Pancreas (tissue), 10 donors: ENCODE measurements at regions not wholly inside any gene's neighbourhood (a gene's known extent, or its start where the extent isn't known, plus 50 kb on each side); places are given as distances from the start of the nearest gene placed in this dataset.
"Not testable (repeated sequence)": the region's sequence is repeated elsewhere in the genome, so short reads cannot be mapped to it uniquely, and the experiment has no call there.

Experiments
- ATAC-seq, 4 donors: fragments of 200-7000 bp; cut with Tn5 transposase; one replicate each; pipeline versions ENCODE4 v1.8.0 to v1.9.1; 2020; ENCODE audit warnings: mild to moderate bottlenecking in 4 of 4, moderate library complexity in 4 of 4
- DNase-seq, 6 donors: peaks; one replicate each; pipeline ENCODE4 v3.0.0-alpha.2; 2020
- FAIRE-seq: peaks from 2 replicates; lab custom pipeline; 2012; peaks lifted over from hg19 to GRCh38; lab: Jason Lieb, UNC
- H3K27ac ChIP-seq, 4 donors: fragments of 200-600 bp; sonication (generic); 1 replicate in 3 of 4; 2 replicates in 1 of 4; pipeline versions ENCODE4 v1.5.0 to v1.8.0; 2020
- H3K27me3 ChIP-seq, 4 donors: fragments of 200-600 bp; one replicate each; pipeline ENCODE4 v1.8.0; 2021
- H3K36me3 ChIP-seq, 3 donors: fragments of 200-600 bp; sonication (generic) in 1 of 3; one replicate each; pipeline versions ENCODE4 v1.5.0 to v1.8.0; 2020 to 2021
- H3K4me1 ChIP-seq, 3 donors: fragments of 200-600 bp; one replicate each; pipeline ENCODE4 v1.8.0; 2021
- H3K4me3 ChIP-seq, 4 donors: fragments of 200-600 bp; sonication (generic) in 2 of 4; one replicate each; pipeline versions ENCODE4 v1.5.0 to v1.8.0; 2020 to 2021
- H3K9me3 ChIP-seq, 4 donors: fragments of 200-600 bp; one replicate each; pipeline ENCODE4 v1.8.0; 2021
- WGBS, 2 donors: extraction: QIAGEN DNeasy Blood & Tissue Kit; methylation state at CpG; one replicate each; pipeline ENCODE4 v1.1.7; 2013; 5-methylcytosine and 5-hydroxymethylcytosine counted together
- intact Hi-C, 3 donors: fragments of 100-400 bp; cut with DNase I; formaldehyde crosslinking; loops; one replicate each; pipeline versions ENCODE4 v1.11.1 to v1.14.2; 2022
- TF ChIP-seq, protein P1 (sequence below), 4 donors: fragments of 200-600 bp; sonication (generic) in 3 of 4; IDR thresholded peaks; one replicate each; pipeline versions ENCODE4 v1.5.0 to v1.8.0; 2021; ENCODE audit warnings: antibody characterized with exemption in 4 of 4
- donor health status: healthy with polysubstance abuse.
- donor health status: DM: no; HTN: no; CAD: no; lungs with moderate emphysema.
- donor health status: DM: no; HTN: no; CAD: no.
- donor health status: control.
- donor health status: control.
- donor health status: Bipolar disorder and iron deficiency.
- donor health status: DM: yes; HTN: yes; CAD: no.
- donor health status: DM: no; HTN: no; CAD: no.
- donor health status: DM: no; HTN: no; CAD: no.
- donor health status: DM: yes; HTN: yes; CAD: no.

DNA sequence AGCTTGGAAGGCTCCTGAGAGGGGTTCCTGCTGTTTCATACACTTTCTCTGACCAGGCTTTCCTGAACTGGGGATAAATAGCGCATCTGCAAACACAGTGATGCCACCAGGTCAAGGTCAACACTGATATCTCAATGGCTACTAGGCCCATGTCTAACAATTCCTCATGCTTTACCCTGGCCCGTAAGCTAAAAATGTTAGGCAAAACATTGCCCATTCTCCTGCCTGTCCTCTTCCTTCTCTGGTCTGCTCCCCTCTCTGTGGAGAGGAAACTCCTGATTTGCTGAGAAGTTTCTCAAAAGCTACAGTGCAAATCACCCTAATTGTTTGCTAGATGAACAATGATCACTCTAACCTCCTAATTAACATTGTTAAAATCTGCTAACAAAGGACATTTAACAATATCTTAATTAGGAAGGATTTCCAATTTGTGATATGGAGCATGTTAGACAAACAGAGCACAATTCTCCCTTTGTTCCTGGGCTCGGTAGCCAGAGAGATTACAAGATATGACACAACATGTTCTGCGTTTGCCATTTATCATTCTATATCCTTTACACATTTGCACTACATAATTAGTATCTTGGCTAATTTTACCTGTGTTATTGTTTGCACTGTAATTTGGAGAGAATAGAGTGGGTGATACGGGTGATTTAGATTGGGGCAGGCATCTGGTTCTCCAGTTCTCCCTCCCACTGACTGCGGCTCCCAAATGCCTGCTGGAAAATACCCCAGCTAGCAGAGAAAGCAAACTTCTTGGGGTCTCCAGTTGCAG, 266.8 kb downstream of the CD83 start:
- TF ChIP-seq, protein P1, sequence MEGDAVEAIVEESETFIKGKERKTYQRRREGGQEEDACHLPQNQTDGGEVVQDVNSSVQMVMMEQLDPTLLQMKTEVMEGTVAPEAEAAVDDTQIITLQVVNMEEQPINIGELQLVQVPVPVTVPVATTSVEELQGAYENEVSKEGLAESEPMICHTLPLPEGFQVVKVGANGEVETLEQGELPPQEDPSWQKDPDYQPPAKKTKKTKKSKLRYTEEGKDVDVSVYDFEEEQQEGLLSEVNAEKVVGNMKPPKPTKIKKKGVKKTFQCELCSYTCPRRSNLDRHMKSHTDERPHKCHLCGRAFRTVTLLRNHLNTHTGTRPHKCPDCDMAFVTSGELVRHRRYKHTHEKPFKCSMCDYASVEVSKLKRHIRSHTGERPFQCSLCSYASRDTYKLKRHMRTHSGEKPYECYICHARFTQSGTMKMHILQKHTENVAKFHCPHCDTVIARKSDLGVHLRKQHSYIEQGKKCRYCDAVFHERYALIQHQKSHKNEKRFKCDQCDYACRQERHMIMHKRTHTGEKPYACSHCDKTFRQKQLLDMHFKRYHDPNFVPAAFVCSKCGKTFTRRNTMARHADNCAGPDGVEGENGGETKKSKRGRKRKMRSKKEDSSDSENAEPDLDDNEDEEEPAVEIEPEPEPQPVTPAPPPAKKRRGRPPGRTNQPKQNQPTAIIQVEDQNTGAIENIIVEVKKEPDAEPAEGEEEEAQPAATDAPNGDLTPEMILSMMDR (IDR thresholded peaks at IDR 0.05) = no peak
- Histone ChIP-seq H3K9me3 (no peaks in the 10 kb centered on the region), H3K4me3 (no peak overlapping the region), H3K27ac (peak overlapping the region in 2 of 4 donors; percentile 17 to 35), H3K4me1 (no peaks in the 10 kb centered on the region), H3K36me3 (no peaks in the 10 kb centered on the region), H3K27me3 (no peaks in the 10 kb centered on the region)
- FAIRE-seq (no peak), ATAC-seq (peak in 2 of 4 donors; percentile 48 to 65), DNase-seq (no peak)
- 53 to 58% methylated on average over 6 of the region's 6 CpGs for WGBS, 2 donors
- intact Hi-C loops = no loop called here

GRCh38 chr6:14386263-14386662, 268.7 kb downstream of the CD83 start:
- Histone ChIP-seq H3K36me3 (no peaks in the 10 kb centered on the region), H3K27ac (no peak overlapping the region), H3K9me3 (no peaks in the 10 kb centered on the region), H3K4me1 (no peaks in the 10 kb centered on the region), H3K4me3 (no peak overlapping the region), H3K27me3 (no peaks in the 10 kb centered on the region)
- intact Hi-C loops = no loop called here
- 93 to 95% methylated on average over 2 of the region's 2 CpGs for WGBS, 2 donors
- ATAC-seq (no peak), FAIRE-seq (no peak), DNase-seq (no peak)
- TF ChIP-seq, protein P1 (IDR thresholded peaks at IDR 0.05) = no peak

GRCh38 chr6:14386668-14387067, 269.1 kb downstream of the CD83 start:
- H3K4me1 ChIP-seq = no peaks in the 10 kb centered on the region

DNA sequence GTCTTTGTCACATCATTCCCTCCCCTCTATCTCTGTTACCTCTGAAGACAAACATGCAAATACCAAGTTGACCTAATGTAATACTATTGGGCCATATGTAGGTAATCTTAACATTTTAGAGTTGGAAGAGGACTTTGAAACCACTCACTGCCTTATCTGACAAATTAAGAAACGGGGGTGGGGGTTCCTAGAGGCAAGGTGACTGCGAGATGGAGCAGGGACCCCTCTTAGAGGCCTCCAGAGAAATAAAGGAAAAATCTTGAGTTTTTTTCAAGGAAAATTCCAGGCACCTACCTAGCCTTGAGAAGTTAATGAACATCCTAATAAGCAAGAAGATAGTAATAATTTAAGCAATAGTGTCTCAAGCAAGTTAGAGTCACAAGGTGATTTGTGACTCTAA, 270.8 kb downstream of the CD83 start:
- H3K4me1 ChIP-seq = no peaks in the 10 kb centered on the region
- ATAC-seq (no peak), DNase-seq (no peak), FAIRE-seq (no peak)
- H3K9me3 ChIP-seq = no peaks in the 10 kb centered on the region
- intact Hi-C loops = no loop called here
- H3K27me3 ChIP-seq = no peaks in the 10 kb centered on the region
- H3K4me3 ChIP-seq = no peak overlapping the region
- no peaks in the 10 kb centered on the region for H3K36me3 ChIP-seq
- H3K27ac ChIP-seq = no peak overlapping the region
- 64% methylated on average over 2 of the region's 2 CpGs for WGBS, 2 donors
- TF ChIP-seq, protein P1 (IDR thresholded peaks at IDR 0.05) = no peak

More at GRCh38 chr6:14386668-14387067, 269.1 kb downstream of the CD83 start:
- FAIRE-seq (no peak), ATAC-seq (no peak), DNase-seq (no peak)
- Histone ChIP-seq H3K27ac (no peak overlapping the region), H3K27me3 (no peaks in the 10 kb centered on the region), H3K9me3 (no peaks in the 10 kb centered on the region), H3K36me3 (no peaks in the 10 kb centered on the region), H3K4me3 (no peak overlapping the region)
- TF ChIP-seq, protein P1 (IDR thresholded peaks at IDR 0.05) = no peak
- 81 to 88% methylated on average over 4 of the region's 4 CpGs for WGBS, 2 donors
- intact Hi-C loops = no loop called here

GRCh38 chr6:14389776-14390175, 272.2 kb downstream of the CD83 start:
- ATAC-seq, intact Hi-C loops, H3K9me3 ChIP-seq, H3K4me3 ChIP-seq, H3K4me1 ChIP-seq, H3K36me3 ChIP-seq, H3K27me3 ChIP-seq, H3K27ac ChIP-seq, FAIRE-seq, DNase-seq: not testable (repeated sequence)
- WGBS, 2 donors = 64 to 88% methylated on average over 2 of the region's 2 CpGs
